Eye (tissue), 1 donor: ENCODE measurements at regions not wholly inside any gene's neighbourhood (a gene's known extent, or its start where the extent isn't known, plus 50 kb on each side); places are given as distances from the start of the nearest gene placed in this dataset.

ENCODE experiments used
- DNase-seq: peaks from one replicate; pipeline ENCODE4 v3.0.0-alpha.2; 2015

GRCh38 chr1:38126970-38127369 is 80.4 kb upstream of the POU3F1 start:
- no peak for DNase-seq

GRCh38 chr1:38125837-38126520 is 79.4 kb upstream of the POU3F1 start:
- DNase-seq = no peak

- DNase-seq = no peak
These were observed 78.4 kb upstream of the POU3F1 start for GRCh38 chr1:38125016-38125415.

- DNase-seq = no peak
These were observed 77.0 kb upstream of the POU3F1 start for GRCh38 chr1:38123356-38124135.

GRCh38 chr1:38121231-38121680 is 74.7 kb upstream of the POU3F1 start:
- no peak for DNase-seq

- DNase-seq = no peak
These were observed 74.1 kb upstream of the POU3F1 start for GRCh38 chr1:38120552-38121230.

GRCh38 chr1:38118976-38119375 is 72.4 kb upstream of the POU3F1 start:
- DNase-seq = peak; percentile 56

GRCh38 chr1:38117444-38117887 is 70.9 kb upstream of the POU3F1 start:
- DNase-seq = no peak

GRCh38 chr1:38115682-38116202 is 69.1 kb upstream of the POU3F1 start:
- DNase-seq = no peak

GRCh38 chr1:38115226-38115625 is 68.6 kb upstream of the POU3F1 start:
- no peak for DNase-seq

- no peak for DNase-seq
These were observed 67.8 kb upstream of the POU3F1 start for GRCh38 chr1:38114241-38115026.

- DNase-seq = no peak
These were observed 66.6 kb upstream of the POU3F1 start for GRCh38 chr1:38113159-38113666.

GRCh38 chr1:38111589-38111988 is 65.0 kb upstream of the POU3F1 start:
- DNase-seq = no peak

GRCh38 chr1:38105267-38105666 is 58.7 kb upstream of the POU3F1 start:
- no peak for DNase-seq

- DNase-seq = no peak
These were observed 56.0 kb upstream of the POU3F1 start for GRCh38 chr1:38102636-38103035.

- DNase-seq = no peak
These were observed 54.6 kb upstream of the POU3F1 start for GRCh38 chr1:38101037-38101785.

GRCh38 chr1:38098101-38098847 is 51.7 kb upstream of the POU3F1 start:
- DNase-seq = no peak

GRCh38 chr1:38097284-38097898 is 50.8 kb upstream of the POU3F1 start:
- no peak for DNase-seq
